Kidney (tissue), 13 donors: ENCODE measurements at regions not wholly inside any gene's neighbourhood (a gene's known extent, or its start where the extent isn't known, plus 50 kb on each side); places are given as distances from the start of the nearest gene placed in this dataset.

ENCODE experiments used
- DNase-seq, 5 donors: peaks; one replicate each; pipeline ENCODE4 v3.0.0-alpha.2; 2013 to 2020
- FAIRE-seq: peaks from 2 replicates; lab custom pipeline; 2012; peaks lifted over from hg19 to GRCh38; lab: Jason Lieb, UNC
- H3K27ac ChIP-seq, 2 donors: one replicate each; pipeline ENCODE4 v1.7.0; 2013; ENCODE audit warnings: low read depth in 2 of 2, low read length in 2 of 2, inconsistent platforms in 1 of 2
- H3K27me3 ChIP-seq: one replicate; pipeline ENCODE4 v1.7.1; 2013; ENCODE audit warnings: low read length, inconsistent platforms; ENCODE audit not compliant: control insufficient read depth, insufficient read depth
- H3K36me3 ChIP-seq, 3 donors: one replicate each; pipeline versions ENCODE4 v1.7.0 to v1.7.1; 2013; ENCODE audit warnings: low read length in 3 of 3, control low read depth in 1 of 3, inconsistent platforms in 1 of 3; ENCODE audit not compliant: insufficient read depth in 3 of 3, control insufficient read depth in 2 of 3
- H3K4me1 ChIP-seq, 3 donors: one replicate each; pipeline versions ENCODE4 v1.7.0 to v1.7.1; 2013; ENCODE audit warnings: low read length in 3 of 3, inconsistent platforms in 1 of 3, low read depth in 1 of 3; ENCODE audit not compliant: control insufficient read depth in 2 of 3, insufficient read depth in 2 of 3
- H3K4me3 ChIP-seq, 3 donors: one replicate each; pipeline versions ENCODE4 v1.7.0 to v1.8.1; 2013; ENCODE audit warnings: low read length in 3 of 3, control low read depth in 1 of 3, inconsistent platforms in 1 of 3
- H3K9ac ChIP-seq, 3 donors: one replicate each; pipeline versions ENCODE4 v1.7.0 to v1.7.1; 2013; ENCODE audit warnings: low read length in 3 of 3, control low read depth in 1 of 3, inconsistent platforms in 1 of 3
- H3K9me3 ChIP-seq, 3 donors: one replicate each; pipeline versions ENCODE4 v1.7.0 to v1.7.1; 2013; ENCODE audit warnings: low read length in 3 of 3, control low read depth in 1 of 3, inconsistent platforms in 1 of 3; ENCODE audit not compliant: control insufficient read depth in 2 of 3, insufficient read depth in 1 of 3
- CTCF ChIP-seq: IDR thresholded peaks from 3 replicates; pipeline ENCODE4 v1.5.1; 2012; ENCODE audit warnings: mild to moderate bottlenecking, moderate library complexity, borderline replicate concordance; ENCODE audit not compliant: insufficient read depth; ENCODE audit errors: extremely low read depth
- intact Hi-C: fragments of 100-400 bp; cut with DNase I; formaldehyde crosslinking; loops from one replicate; pipeline ENCODE4 v1.11.1; 2022
- donor health status: control.
- donor health status: control.
- donor health status: control.
- donor health status: control.
- donor health status: control.
- donor health status: DM: yes; HTN: yes; CAD: no.
- donor health status: Normal renal cell carcinoma (clear cell type).

GRCh38 chr7:86918245-86918644, 141.2 kb downstream of the ELAPOR2 start:
- Histone ChIP-seq H3K9me3 (no peaks in the 10 kb centered on the region), H3K36me3 (no peaks in the 10 kb centered on the region), H3K4me3 (no peak overlapping the region), H3K27me3 (no peaks in the 10 kb centered on the region), H3K27ac (no peak overlapping the region), H3K9ac (no peak overlapping the region), H3K4me1 (no peaks in the 10 kb centered on the region)
- intact Hi-C loops: loop anchor here (10.0 kb wide), 1 partner anchor 227 kb away; no protein-coding TSS in a partner anchor
- DNase-seq (no peak), FAIRE-seq (no peak)
- TF ChIP-seq CTCF: no peak

GRCh38 chr7:86916277-86916825, 143.1 kb downstream of the ELAPOR2 start:
- FAIRE-seq (no peak), DNase-seq (no peak)
- TF ChIP-seq CTCF: no peak
- Histone ChIP-seq H3K27me3 (no peaks in the 10 kb centered on the region), H3K4me1 (no peaks in the 10 kb centered on the region), H3K9ac (no peak overlapping the region), H3K27ac (no peak overlapping the region), H3K9me3 (no peaks in the 10 kb centered on the region), H3K4me3 (no peak overlapping the region), H3K36me3 (no peaks in the 10 kb centered on the region)
- intact Hi-C loops: loop anchor here (10.0 kb wide), 1 partner anchor 228 kb away; no protein-coding TSS in a partner anchor

- no peak for TF ChIP-seq CTCF
- intact Hi-C loops: loop anchor here (10.0 kb wide), 1 partner anchor 230 kb away; no protein-coding TSS in a partner anchor
- FAIRE-seq (peak; percentile 65), DNase-seq (no peak)
- no peak overlapping the region for H3K9ac ChIP-seq
- H3K36me3 ChIP-seq: no peaks in the 10 kb centered on the region
- no peaks in the 10 kb centered on the region for H3K9me3 ChIP-seq
- no peaks in the 10 kb centered on the region for H3K4me1 ChIP-seq
- no peaks in the 10 kb centered on the region for H3K27me3 ChIP-seq
- H3K4me3 ChIP-seq: no peak overlapping the region
- H3K27ac ChIP-seq: no peak overlapping the region
Observed at GRCh38 chr7:86914551-86914950, 144.9 kb downstream of the ELAPOR2 start.
